ENCODE measurements at regions not wholly inside any gene's neighbourhood (a gene's known extent, or its start where the extent isn't known, plus 50 kb on each side); places are given as distances from the start of the nearest gene placed in this dataset.

DNA sequence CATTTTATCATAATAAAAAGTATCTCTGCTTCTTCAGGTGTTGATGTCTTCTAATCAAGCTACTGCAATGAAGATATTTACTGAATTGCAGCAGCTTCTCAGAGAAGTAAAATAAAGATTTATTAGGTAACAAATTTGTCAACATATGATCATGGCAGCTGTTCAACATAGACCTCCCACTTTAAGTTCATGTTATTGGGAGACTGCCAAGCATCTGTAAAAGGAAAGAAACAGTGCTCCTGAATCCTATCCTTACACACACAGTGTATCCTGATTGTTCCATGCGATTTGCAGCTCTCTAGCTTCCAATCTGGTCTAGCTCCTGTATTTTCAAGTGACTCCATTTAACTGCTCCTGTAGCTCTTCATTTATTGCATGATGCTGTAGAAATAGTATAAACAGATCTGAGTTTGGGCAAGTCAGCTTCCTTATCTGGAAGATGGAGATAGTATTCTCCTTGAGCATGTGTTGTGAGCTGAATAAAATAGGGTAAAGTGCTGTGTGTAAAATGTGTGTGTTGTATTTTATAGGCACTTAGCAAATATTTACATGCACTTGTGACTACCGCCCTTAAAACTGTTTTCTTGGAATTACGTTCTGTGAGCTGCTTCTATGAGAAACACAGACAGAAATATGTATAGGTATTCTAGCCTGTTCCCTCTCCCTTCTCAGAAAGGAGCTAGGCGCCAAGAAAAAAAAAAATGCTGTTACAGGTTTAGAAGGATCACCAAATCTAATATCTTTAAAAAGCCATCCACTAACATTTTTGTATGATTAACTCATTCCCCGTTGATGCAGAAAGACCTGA, 290.6 kb downstream of the JRKL start:
- no peaks in the 10 kb centered on the region for H3K9me2 ChIP-seq (replicated peaks; ENCODE audit: control insufficient read depth, low read length)
- H3K4me1 ChIP-seq (ENCODE audit: control insufficient read depth, low read length), result no peaks in the 10 kb centered on the region
- no peak overlapping the region for H3K4me2 ChIP-seq (ENCODE audit: low read length)
- TF ChIP-seq, protein P1, sequence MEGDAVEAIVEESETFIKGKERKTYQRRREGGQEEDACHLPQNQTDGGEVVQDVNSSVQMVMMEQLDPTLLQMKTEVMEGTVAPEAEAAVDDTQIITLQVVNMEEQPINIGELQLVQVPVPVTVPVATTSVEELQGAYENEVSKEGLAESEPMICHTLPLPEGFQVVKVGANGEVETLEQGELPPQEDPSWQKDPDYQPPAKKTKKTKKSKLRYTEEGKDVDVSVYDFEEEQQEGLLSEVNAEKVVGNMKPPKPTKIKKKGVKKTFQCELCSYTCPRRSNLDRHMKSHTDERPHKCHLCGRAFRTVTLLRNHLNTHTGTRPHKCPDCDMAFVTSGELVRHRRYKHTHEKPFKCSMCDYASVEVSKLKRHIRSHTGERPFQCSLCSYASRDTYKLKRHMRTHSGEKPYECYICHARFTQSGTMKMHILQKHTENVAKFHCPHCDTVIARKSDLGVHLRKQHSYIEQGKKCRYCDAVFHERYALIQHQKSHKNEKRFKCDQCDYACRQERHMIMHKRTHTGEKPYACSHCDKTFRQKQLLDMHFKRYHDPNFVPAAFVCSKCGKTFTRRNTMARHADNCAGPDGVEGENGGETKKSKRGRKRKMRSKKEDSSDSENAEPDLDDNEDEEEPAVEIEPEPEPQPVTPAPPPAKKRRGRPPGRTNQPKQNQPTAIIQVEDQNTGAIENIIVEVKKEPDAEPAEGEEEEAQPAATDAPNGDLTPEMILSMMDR (IDR thresholded peaks at IDR 0.05; ENCODE audit: low read depth, low read length, poor library complexity, severe bottlenecking), result no peak
- TF ChIP-seq EZH2phosphoT487 (IDR thresholded peaks at IDR 0.05; ENCODE audit: borderline replicate concordance, low read length), result no peak
- no peaks in the 10 kb centered on the region for H3K9me3 ChIP-seq (ENCODE audit: control insufficient read depth, insufficient read depth, low read length)
- H3K27ac ChIP-seq (ENCODE audit: low read depth, low read length), result no peak overlapping the region
- H3K4me3 ChIP-seq (ENCODE audit: low read length), result no peak overlapping the region
- no peaks in the 10 kb centered on the region for H3F3A ChIP-seq (ENCODE audit: control insufficient read depth, insufficient read depth)
- H3K79me2 ChIP-seq (ENCODE audit: control insufficient read depth, low read length), result no peaks in the 10 kb centered on the region
- no peaks in the 10 kb centered on the region for H4K20me1 ChIP-seq (ENCODE audit: control insufficient read depth, insufficient read depth, low read depth, low read length)
- H3K27me3 ChIP-seq (ENCODE audit: control insufficient read depth, low read length), result no peaks in the 10 kb centered on the region
- H3K36me3 ChIP-seq (ENCODE audit: control insufficient read depth, low read length), result no peaks in the 10 kb centered on the region

DNA sequence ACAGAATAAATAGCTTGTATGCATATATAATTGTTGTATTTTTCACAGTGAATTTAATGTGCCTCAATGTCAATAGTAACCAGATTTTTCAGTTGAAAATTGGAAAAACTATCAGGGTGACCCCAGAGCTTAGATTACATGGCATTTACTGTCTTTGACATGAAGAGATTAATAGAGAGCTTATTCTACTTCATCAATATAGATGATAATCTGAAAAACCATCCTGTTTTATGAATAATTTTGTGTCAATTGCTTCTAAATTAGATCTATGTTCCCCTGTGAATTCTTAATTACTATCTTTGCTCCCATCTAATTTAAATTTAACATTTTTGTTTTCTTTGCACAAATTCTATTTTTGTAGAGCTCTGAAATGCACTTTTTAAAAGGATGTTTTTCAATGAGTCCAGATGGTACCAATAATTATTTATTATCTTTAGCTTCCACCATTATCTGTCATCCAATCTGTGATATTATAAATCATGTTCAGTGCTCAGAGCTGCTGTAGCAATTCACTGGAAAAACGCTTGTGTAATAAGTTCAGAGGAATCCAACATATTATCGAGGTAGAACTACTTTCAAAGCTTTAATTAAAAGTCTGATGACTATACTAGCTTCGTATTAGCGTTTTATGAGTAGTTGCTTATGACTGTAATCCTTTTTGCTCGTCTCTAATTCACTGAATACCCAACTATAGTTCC, 291.4 kb downstream of the JRKL start:
- H3K79me2 ChIP-seq (ENCODE audit: control insufficient read depth, low read length), result no peaks in the 10 kb centered on the region
- no peak overlapping the region for H3K27ac ChIP-seq (ENCODE audit: low read depth, low read length)
- H3K4me2 ChIP-seq (ENCODE audit: low read length), result no peak overlapping the region
- no peak overlapping the region for H3K4me3 ChIP-seq (ENCODE audit: low read length)
- H3K36me3 ChIP-seq (ENCODE audit: control insufficient read depth, low read length), result no peaks in the 10 kb centered on the region
- H3K9me2 ChIP-seq (replicated peaks; ENCODE audit: control insufficient read depth, low read length), result no peaks in the 10 kb centered on the region
- no peaks in the 10 kb centered on the region for H3K4me1 ChIP-seq (ENCODE audit: control insufficient read depth, low read length)
- no peaks in the 10 kb centered on the region for H3F3A ChIP-seq (ENCODE audit: control insufficient read depth, insufficient read depth)
- no peaks in the 10 kb centered on the region for H3K9me3 ChIP-seq (ENCODE audit: control insufficient read depth, insufficient read depth, low read length)
- no peaks in the 10 kb centered on the region for H4K20me1 ChIP-seq (ENCODE audit: control insufficient read depth, insufficient read depth, low read depth, low read length)
- TF ChIP-seq EZH2phosphoT487 (IDR thresholded peaks at IDR 0.05; ENCODE audit: borderline replicate concordance, low read length), result no peak
- TF ChIP-seq, protein P1 (IDR thresholded peaks at IDR 0.05; ENCODE audit: low read depth, low read length, poor library complexity, severe bottlenecking), result no peak
- H3K27me3 ChIP-seq (ENCODE audit: control insufficient read depth, low read length), result no peaks in the 10 kb centered on the region

DNA sequence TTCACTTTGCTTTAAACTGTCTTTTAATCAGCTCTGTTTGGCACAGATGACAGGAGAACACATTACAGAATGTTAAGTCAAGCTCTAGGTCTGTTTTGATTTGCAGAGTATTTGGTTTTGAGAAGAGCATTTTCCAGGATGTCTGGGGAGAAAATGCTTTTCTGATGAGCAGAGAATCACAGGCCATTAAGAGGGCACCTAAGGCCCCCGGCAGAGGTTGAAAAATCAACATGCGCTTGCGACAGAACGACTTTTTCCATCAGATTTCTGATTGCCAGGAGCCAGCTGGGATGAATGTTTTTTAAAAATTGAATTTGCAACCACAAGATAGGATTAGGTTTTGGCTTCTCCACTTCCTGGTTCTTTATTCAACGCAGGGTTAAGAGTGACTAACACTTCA, 304.5 kb downstream of the JRKL start:
- Histone ChIP-seq H3K4me3 (ENCODE audit: low read length) (no peak overlapping the region), H3F3A (ENCODE audit: control insufficient read depth, insufficient read depth) (no peaks in the 10 kb centered on the region), H3K9me3 (ENCODE audit: control insufficient read depth, insufficient read depth, low read length) (no peaks in the 10 kb centered on the region), H3K9me2 (replicated peaks; ENCODE audit: control insufficient read depth, low read length) (no peaks in the 10 kb centered on the region; the same call in 1 of the 2 replicates), H3K27ac (ENCODE audit: low read depth, low read length) (no peak overlapping the region), H3K79me2 (ENCODE audit: control insufficient read depth, low read length) (no peaks in the 10 kb centered on the region), H3K27me3 (ENCODE audit: control insufficient read depth, low read length) (no peaks in the 10 kb centered on the region), H4K20me1 (ENCODE audit: control insufficient read depth, insufficient read depth, low read depth, low read length) (no peaks in the 10 kb centered on the region), H3K4me1 (ENCODE audit: control insufficient read depth, low read length) (no peaks in the 10 kb centered on the region), H3K36me3 (ENCODE audit: control insufficient read depth, low read length) (no peaks in the 10 kb centered on the region), H3K4me2 (ENCODE audit: low read length) (no peak overlapping the region)
- no peak for TF ChIP-seq EZH2phosphoT487 (IDR thresholded peaks at IDR 0.05; ENCODE audit: borderline replicate concordance, low read length)
- TF ChIP-seq, protein P1 (IDR thresholded peaks at IDR 0.05; ENCODE audit: low read depth, low read length, poor library complexity, severe bottlenecking), result no peak
